Chondrocyte (in vitro differentiated cells): ENCODE measurements at regions not wholly inside any gene's neighbourhood (a gene's known extent, or its start where the extent isn't known, plus 50 kb on each side); places are given as distances from the start of the nearest gene placed in this dataset.

ENCODE experiments used
- DNase-seq: peaks from one replicate; pipeline ENCODE4 v3.0.0; 2021; ENCODE audit warnings: mixed read lengths, low spot score
- H3K27ac Mint-ChIP-seq: one replicate; pipeline ENCODE4 v1.8.0; 2021; ENCODE audit warnings: mild to moderate bottlenecking, moderate library complexity, mixed read lengths; ENCODE audit not compliant: unreplicated experiment
- H3K27me3 Mint-ChIP-seq: 2 replicates; pipeline ENCODE4 v1.8.0; 2021; ENCODE audit warnings: low read depth, mixed read lengths
- H3K36me3 Mint-ChIP-seq: 2 replicates; pipeline ENCODE4 v1.8.0; 2021; ENCODE audit warnings: low read depth, mixed read lengths
- H3K4me1 Mint-ChIP-seq: 2 replicates; pipeline ENCODE4 v1.8.0; 2021; ENCODE audit warnings: low read depth, mild to moderate bottlenecking, mixed read lengths
- H3K4me3 Mint-ChIP-seq: one replicate; pipeline ENCODE4 v1.8.0; 2021; ENCODE audit warnings: mild to moderate bottlenecking, moderate library complexity, mixed read lengths; ENCODE audit not compliant: unreplicated experiment
- H3K9me3 Mint-ChIP-seq: 2 replicates; pipeline ENCODE4 v1.8.0; 2021; ENCODE audit warnings: low read depth, mixed read lengths
- TF ChIP-seq, protein P1 (sequence below): fragments of 200-600 bp; sonication (generic); IDR thresholded peaks from 2 replicates; pipeline ENCODE4 v1.5.0; 2021; ENCODE audit warnings: antibody characterized with exemption, mild to moderate bottlenecking, moderate library complexity

DNA sequence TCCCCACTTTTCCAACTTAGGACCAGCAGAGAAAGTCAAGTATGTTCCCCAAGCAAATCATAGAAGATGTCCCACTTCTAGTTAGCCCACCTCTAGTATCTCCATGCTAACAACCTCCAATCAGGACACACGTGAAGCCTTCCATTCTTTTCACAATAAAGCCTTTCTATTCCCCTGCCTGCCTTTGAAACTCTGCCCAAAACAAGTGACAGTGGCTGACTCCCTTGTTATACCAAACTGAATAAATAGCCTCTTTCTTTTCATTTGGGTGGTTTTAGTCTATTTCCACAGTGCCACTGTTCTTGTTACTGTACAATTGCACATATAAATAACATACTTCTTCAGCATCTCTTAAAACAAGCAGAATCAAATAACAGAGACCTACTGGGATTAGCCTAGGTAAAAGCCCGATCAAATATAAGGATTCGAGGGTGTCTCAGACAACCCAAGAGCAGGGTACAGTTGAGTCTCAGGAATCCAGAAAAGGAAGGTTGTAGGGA, 118.0 kb upstream of the NPHP3 start:
- Mint-ChIP-seq H3K36me3 (no peaks in the 10 kb centered on the region), H3K27ac (no peak overlapping the region), H3K9me3 (no peaks in the 10 kb centered on the region), H3K4me1 (no peaks in the 10 kb centered on the region), H3K4me3 (no peak overlapping the region), H3K27me3 (peaks cover 25% of the 10 kb centered on the region)
- TF ChIP-seq, protein P1, sequence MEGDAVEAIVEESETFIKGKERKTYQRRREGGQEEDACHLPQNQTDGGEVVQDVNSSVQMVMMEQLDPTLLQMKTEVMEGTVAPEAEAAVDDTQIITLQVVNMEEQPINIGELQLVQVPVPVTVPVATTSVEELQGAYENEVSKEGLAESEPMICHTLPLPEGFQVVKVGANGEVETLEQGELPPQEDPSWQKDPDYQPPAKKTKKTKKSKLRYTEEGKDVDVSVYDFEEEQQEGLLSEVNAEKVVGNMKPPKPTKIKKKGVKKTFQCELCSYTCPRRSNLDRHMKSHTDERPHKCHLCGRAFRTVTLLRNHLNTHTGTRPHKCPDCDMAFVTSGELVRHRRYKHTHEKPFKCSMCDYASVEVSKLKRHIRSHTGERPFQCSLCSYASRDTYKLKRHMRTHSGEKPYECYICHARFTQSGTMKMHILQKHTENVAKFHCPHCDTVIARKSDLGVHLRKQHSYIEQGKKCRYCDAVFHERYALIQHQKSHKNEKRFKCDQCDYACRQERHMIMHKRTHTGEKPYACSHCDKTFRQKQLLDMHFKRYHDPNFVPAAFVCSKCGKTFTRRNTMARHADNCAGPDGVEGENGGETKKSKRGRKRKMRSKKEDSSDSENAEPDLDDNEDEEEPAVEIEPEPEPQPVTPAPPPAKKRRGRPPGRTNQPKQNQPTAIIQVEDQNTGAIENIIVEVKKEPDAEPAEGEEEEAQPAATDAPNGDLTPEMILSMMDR = no peak
- DNase-seq = no peak

DNA sequence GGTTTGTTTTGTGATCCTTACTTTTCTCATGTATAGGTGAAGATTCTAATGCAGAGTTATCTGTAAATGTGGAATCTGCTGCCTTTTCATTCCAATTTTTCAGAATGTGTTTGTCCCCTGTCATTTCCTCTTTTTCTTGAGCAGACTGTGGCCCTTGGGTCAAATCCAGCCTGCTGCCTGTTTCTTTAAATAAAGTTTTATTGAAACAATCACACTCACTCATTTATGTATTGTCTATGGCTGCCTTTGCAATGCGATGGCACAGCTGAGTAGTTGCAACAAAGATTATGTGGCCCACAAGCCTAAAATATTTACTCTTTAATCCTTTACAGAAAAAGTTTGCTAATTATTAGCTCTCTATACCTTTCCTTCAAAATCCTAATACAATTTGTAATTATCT, 116.3 kb upstream of the NPHP3 start:
- DNase-seq = no peak
- Mint-ChIP-seq H3K36me3 (no peaks in the 10 kb centered on the region), H3K4me1 (no peaks in the 10 kb centered on the region), H3K27ac (no peak overlapping the region), H3K9me3 (no peaks in the 10 kb centered on the region), H3K27me3 (peaks cover 24% of the 10 kb centered on the region), H3K4me3 (no peak overlapping the region)
- TF ChIP-seq, protein P1 = no peak

DNA sequence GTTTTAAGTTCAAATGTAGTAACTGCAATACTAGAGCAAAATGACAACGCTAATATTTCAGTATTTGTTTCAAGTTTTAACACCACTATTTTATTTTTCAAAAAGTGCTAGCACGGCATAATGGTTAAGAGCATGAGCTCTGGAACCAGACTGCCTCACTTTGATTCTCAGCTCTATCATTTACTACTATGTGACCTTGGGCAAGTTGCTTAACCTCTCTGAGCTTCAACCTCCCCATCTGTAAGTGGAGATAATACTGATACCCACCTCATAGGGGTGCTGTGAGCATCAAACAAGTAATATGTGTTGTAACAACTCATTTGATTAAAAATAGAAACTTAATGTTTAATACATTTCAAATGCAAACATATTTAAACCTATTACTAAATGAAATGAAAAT, 115.4 kb upstream of the NPHP3 start:
- Mint-ChIP-seq H3K4me3 (no peak overlapping the region), H3K4me1 (no peaks in the 10 kb centered on the region), H3K9me3 (no peaks in the 10 kb centered on the region), H3K27me3 (peaks cover 23% of the 10 kb centered on the region), H3K36me3 (no peaks in the 10 kb centered on the region), H3K27ac (no peak overlapping the region)
- DNase-seq = no peak
- TF ChIP-seq, protein P1 = no peak

DNA sequence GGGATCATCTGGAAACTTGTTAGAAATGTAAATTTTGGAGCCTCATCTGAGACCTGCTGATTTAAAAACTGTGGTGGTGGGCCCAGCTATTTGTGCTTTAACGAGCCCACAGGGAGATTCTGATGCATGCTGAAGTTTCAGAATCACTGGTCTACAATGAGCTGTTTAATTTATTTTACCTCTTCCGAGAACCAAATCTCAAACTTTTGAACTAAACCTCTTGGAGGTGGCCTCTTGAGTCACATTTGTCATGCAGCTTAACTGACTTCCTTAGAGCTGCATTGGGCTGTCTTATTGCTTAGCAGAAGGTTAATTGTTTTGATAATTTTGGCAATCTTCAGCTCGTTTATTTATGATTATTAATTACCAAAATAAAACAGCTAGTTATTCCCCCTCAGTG, 112.1 kb upstream of the NPHP3 start:
- no peak overlapping the region for H3K27ac Mint-ChIP-seq

DNA sequence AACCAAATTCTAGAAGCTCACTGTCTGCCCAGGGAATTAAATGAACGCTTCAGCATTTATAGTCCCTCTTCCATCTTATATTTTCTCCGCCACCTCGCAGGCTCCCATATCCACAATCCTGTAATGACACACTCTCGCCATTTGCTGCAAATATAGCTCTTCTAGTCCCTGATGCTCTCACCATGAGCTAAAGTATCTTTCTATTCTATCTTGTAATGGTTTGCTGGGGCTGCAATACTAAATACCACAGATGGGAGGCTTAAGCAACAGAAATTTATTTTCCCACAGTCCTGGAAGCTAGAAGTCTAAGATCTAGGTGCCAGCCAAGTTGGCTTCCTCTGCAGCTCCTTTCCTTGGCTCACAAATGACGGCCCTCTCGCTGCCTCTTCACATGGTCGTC, 106.9 kb upstream of the NPHP3 start:
- Mint-ChIP-seq H3K4me1 (no peaks in the 10 kb centered on the region), H3K9me3 (no peaks in the 10 kb centered on the region), H3K36me3 (peaks cover 2% of the 10 kb centered on the region), H3K4me3 (no peak overlapping the region), H3K27ac (no peak overlapping the region), H3K27me3 (peaks cover 10% of the 10 kb centered on the region)
- TF ChIP-seq, protein P1 = peak; percentile 16
- no peak for DNase-seq

More for the DNA sequence above, 112.1 kb upstream of the NPHP3 start:
- TF ChIP-seq, protein P1 = no peak
- Mint-ChIP-seq H3K4me1 (no peaks in the 10 kb centered on the region), H3K4me3 (no peak overlapping the region), H3K36me3 (no peaks in the 10 kb centered on the region), H3K27me3 (peaks cover 11% of the 10 kb centered on the region), H3K9me3 (no peaks in the 10 kb centered on the region)
- no peak for DNase-seq
